ENCODE measurements at regions not wholly inside any gene's neighbourhood (a gene's known extent, or its start where the extent isn't known, plus 50 kb on each side); places are given as distances from the start of the nearest gene placed in this dataset.

- Histone ChIP-seq H3K4me3 (ENCODE audit: low read length) (no peak overlapping the region), H3K27ac (ENCODE audit: low read length) (no peak overlapping the region), H3K4me1 (ENCODE audit: insufficient read depth, low read length) (0 out of 2 replicates have a peak, but pooled peaks cover 3% of the 10 kb centered on the region), H3K27me3 (ENCODE audit: insufficient read depth, low read length) (no peaks in the 10 kb centered on the region), H3K9me3 (ENCODE audit: insufficient read depth, low read depth, low read length) (no peaks in the 10 kb centered on the region), H3K36me3 (ENCODE audit: insufficient read depth, low read depth, low read length) (no peaks in the 10 kb centered on the region), H3K9ac (ENCODE audit: low read depth, low read length) (no peak overlapping the region)
Measured at GRCh38 chr18:27899893-27900292, 277.0 kb downstream of the CDH2 start.

- no peak overlapping the region for H3K9ac ChIP-seq (ENCODE audit: low read depth, low read length)
Measured at GRCh38 chr18:27894746-27895145, 282.2 kb downstream of the CDH2 start.

GRCh38 chr18:27887711-27888495, 289.0 kb downstream of the CDH2 start:
- Histone ChIP-seq H3K27me3 (ENCODE audit: insufficient read depth, low read length) (no peaks in the 10 kb centered on the region), H3K9me3 (ENCODE audit: insufficient read depth, low read depth, low read length) (no peaks in the 10 kb centered on the region), H3K27ac (ENCODE audit: low read length) (no peak overlapping the region), H3K4me1 (ENCODE audit: insufficient read depth, low read length) (no peaks in the 10 kb centered on the region), H3K36me3 (ENCODE audit: insufficient read depth, low read depth, low read length) (no peaks in the 10 kb centered on the region), H3K9ac (ENCODE audit: low read depth, low read length) (no peak overlapping the region), H3K4me3 (ENCODE audit: low read length) (no peak overlapping the region)

More at GRCh38 chr18:27894746-27895145, 282.2 kb downstream of the CDH2 start:
- Histone ChIP-seq H3K4me3 (ENCODE audit: low read length) (no peak overlapping the region), H3K27me3 (ENCODE audit: insufficient read depth, low read length) (no peaks in the 10 kb centered on the region), H3K27ac (ENCODE audit: low read length) (no peak overlapping the region), H3K36me3 (ENCODE audit: insufficient read depth, low read depth, low read length) (no peaks in the 10 kb centered on the region), H3K9me3 (ENCODE audit: insufficient read depth, low read depth, low read length) (no peaks in the 10 kb centered on the region), H3K4me1 (ENCODE audit: insufficient read depth, low read length) (no peaks in the 10 kb centered on the region)

GRCh38 chr18:27887287-27887686, 289.6 kb downstream of the CDH2 start:
- no peaks in the 10 kb centered on the region for H3K4me1 ChIP-seq (ENCODE audit: insufficient read depth, low read length)
- H3K9me3 ChIP-seq (ENCODE audit: insufficient read depth, low read depth, low read length): no peaks in the 10 kb centered on the region
- no peaks in the 10 kb centered on the region for H3K27me3 ChIP-seq (ENCODE audit: insufficient read depth, low read length)
- no peak overlapping the region for H3K4me3 ChIP-seq (ENCODE audit: low read length)
- H3K27ac ChIP-seq (ENCODE audit: low read length): no peak overlapping the region
- H3K9ac ChIP-seq (ENCODE audit: low read depth, low read length): no peak overlapping the region
- no peaks in the 10 kb centered on the region for H3K36me3 ChIP-seq (ENCODE audit: insufficient read depth, low read depth, low read length)

- H3K9ac ChIP-seq (ENCODE audit: low read depth, low read length): no peak overlapping the region
- H3K36me3 ChIP-seq (ENCODE audit: insufficient read depth, low read depth, low read length): no peaks in the 10 kb centered on the region
- no peaks in the 10 kb centered on the region for H3K9me3 ChIP-seq (ENCODE audit: insufficient read depth, low read depth, low read length)
- H3K27ac ChIP-seq (ENCODE audit: low read length): no peak overlapping the region
- H3K27me3 ChIP-seq (ENCODE audit: insufficient read depth, low read length): no peaks in the 10 kb centered on the region
- no peaks in the 10 kb centered on the region for H3K4me1 ChIP-seq (ENCODE audit: insufficient read depth, low read length)
- no peak overlapping the region for H3K4me3 ChIP-seq (ENCODE audit: low read length)
Measured at GRCh38 chr18:27879540-27879939, 297.4 kb downstream of the CDH2 start.

GRCh38 chr18:27871726-27872125, 305.2 kb downstream of the CDH2 start:
- Histone ChIP-seq H3K9ac (ENCODE audit: low read depth, low read length) (no peak overlapping the region), H3K4me1 (ENCODE audit: insufficient read depth, low read length) (no peaks in the 10 kb centered on the region), H3K27me3 (ENCODE audit: insufficient read depth, low read length) (no peaks in the 10 kb centered on the region), H3K27ac (ENCODE audit: low read length) (no peak overlapping the region), H3K4me3 (ENCODE audit: low read length) (no peak overlapping the region), H3K36me3 (ENCODE audit: insufficient read depth, low read depth, low read length) (no peaks in the 10 kb centered on the region), H3K9me3 (ENCODE audit: insufficient read depth, low read depth, low read length) (no peaks in the 10 kb centered on the region)

- no peak overlapping the region for H3K27ac ChIP-seq (ENCODE audit: low read length)
- H3K4me1 ChIP-seq (ENCODE audit: insufficient read depth, low read length): no peaks in the 10 kb centered on the region
- no peak overlapping the region for H3K4me3 ChIP-seq (ENCODE audit: low read length)
- no peaks in the 10 kb centered on the region for H3K36me3 ChIP-seq (ENCODE audit: insufficient read depth, low read depth, low read length)
- H3K9me3 ChIP-seq (ENCODE audit: insufficient read depth, low read depth, low read length): no peaks in the 10 kb centered on the region
- no peaks in the 10 kb centered on the region for H3K27me3 ChIP-seq (ENCODE audit: insufficient read depth, low read length)
- no peak overlapping the region for H3K9ac ChIP-seq (ENCODE audit: low read depth, low read length)
Measured at GRCh38 chr18:27869735-27870134, 307.2 kb downstream of the CDH2 start.

GRCh38 chr18:27865431-27865830, 311.5 kb downstream of the CDH2 start:
- no peaks in the 10 kb centered on the region for H3K4me1 ChIP-seq (ENCODE audit: insufficient read depth, low read length)
- H3K27ac ChIP-seq (ENCODE audit: low read length): no peak overlapping the region
- no peak overlapping the region for H3K4me3 ChIP-seq (ENCODE audit: low read length)
- H3K36me3 ChIP-seq (ENCODE audit: insufficient read depth, low read depth, low read length): no peaks in the 10 kb centered on the region
- no peaks in the 10 kb centered on the region for H3K9me3 ChIP-seq (ENCODE audit: insufficient read depth, low read depth, low read length)
- H3K27me3 ChIP-seq (ENCODE audit: insufficient read depth, low read length): no peaks in the 10 kb centered on the region
- H3K9ac ChIP-seq (ENCODE audit: low read depth, low read length): no peak overlapping the region

- Histone ChIP-seq H3K36me3 (ENCODE audit: insufficient read depth, low read depth, low read length) (no peaks in the 10 kb centered on the region), H3K9ac (ENCODE audit: low read depth, low read length) (no peak overlapping the region), H3K4me1 (ENCODE audit: insufficient read depth, low read length) (no peaks in the 10 kb centered on the region; the same call in 1 of the 2 replicates), H3K4me3 (ENCODE audit: low read length) (no peak overlapping the region), H3K9me3 (ENCODE audit: insufficient read depth, low read depth, low read length) (no peaks in the 10 kb centered on the region), H3K27me3 (ENCODE audit: insufficient read depth, low read length) (no peaks in the 10 kb centered on the region), H3K27ac (ENCODE audit: low read length) (no peak overlapping the region)
Measured at GRCh38 chr18:27863780-27864430, 313.0 kb downstream of the CDH2 start.

GRCh38 chr18:27862041-27862682, 314.8 kb downstream of the CDH2 start:
- H3K4me1 ChIP-seq (ENCODE audit: insufficient read depth, low read length): no peaks in the 10 kb centered on the region; the same call in 1 of the 2 replicates
- H3K27ac ChIP-seq (ENCODE audit: low read length): no peak overlapping the region
- H3K9ac ChIP-seq (ENCODE audit: low read depth, low read length): no peak overlapping the region
- no peak overlapping the region for H3K4me3 ChIP-seq (ENCODE audit: low read length)
- no peaks in the 10 kb centered on the region for H3K36me3 ChIP-seq (ENCODE audit: insufficient read depth, low read depth, low read length)
- H3K27me3 ChIP-seq (ENCODE audit: insufficient read depth, low read length): no peaks in the 10 kb centered on the region
- no peaks in the 10 kb centered on the region for H3K9me3 ChIP-seq (ENCODE audit: insufficient read depth, low read depth, low read length)

- Histone ChIP-seq H3K36me3 (ENCODE audit: insufficient read depth, low read depth, low read length) (no peaks in the 10 kb centered on the region), H3K9me3 (ENCODE audit: insufficient read depth, low read depth, low read length) (no peaks in the 10 kb centered on the region), H3K27me3 (ENCODE audit: insufficient read depth, low read length) (no peaks in the 10 kb centered on the region), H3K4me1 (ENCODE audit: insufficient read depth, low read length) (no peaks in the 10 kb centered on the region; the same call in 1 of the 2 replicates), H3K9ac (ENCODE audit: low read depth, low read length) (no peak overlapping the region), H3K4me3 (ENCODE audit: low read length) (no peak overlapping the region), H3K27ac (ENCODE audit: low read length) (no peak overlapping the region)
Measured at GRCh38 chr18:27861539-27861938, 315.4 kb downstream of the CDH2 start.

- no peak overlapping the region for H3K4me3 ChIP-seq (ENCODE audit: low read length)
- no peaks in the 10 kb centered on the region for H3K36me3 ChIP-seq (ENCODE audit: insufficient read depth, low read depth, low read length)
- H3K9me3 ChIP-seq (ENCODE audit: insufficient read depth, low read depth, low read length): no peaks in the 10 kb centered on the region
- H3K27ac ChIP-seq (ENCODE audit: low read length): no peak overlapping the region
- H3K4me1 ChIP-seq (ENCODE audit: insufficient read depth, low read length): no peaks in the 10 kb centered on the region; the same call in 1 of the 2 replicates
- H3K27me3 ChIP-seq (ENCODE audit: insufficient read depth, low read length): no peaks in the 10 kb centered on the region
- H3K9ac ChIP-seq (ENCODE audit: low read depth, low read length): no peak overlapping the region
Measured at GRCh38 chr18:27860701-27861107, 316.2 kb downstream of the CDH2 start.

Data from iPS-20b (cell line).